Lower lobe of right lung (tissue), 2 donors: ENCODE measurements at regions not wholly inside any gene's neighbourhood (a gene's known extent, or its start where the extent isn't known, plus 50 kb on each side); places are given as distances from the start of the nearest gene placed in this dataset.

Experiments
- ATAC-seq, 2 donors: fragments of 200-7000 bp; cut with Tn5 transposase; one replicate each; pipeline ENCODE4 v1.9.1; 2020 to 2022; ENCODE audit warnings: mild to moderate bottlenecking in 2 of 2, moderate library complexity in 2 of 2
- DNase-seq: peaks from one replicate; pipeline ENCODE4 v3.0.0-alpha.2; 2020
- H3K27ac ChIP-seq: fragments of 200-600 bp; one replicate; pipeline ENCODE4 v1.8.0; 2022
- H3K27me3 ChIP-seq: fragments of 200-600 bp; one replicate; pipeline ENCODE4 v1.8.0; 2022; ENCODE audit warnings: low read depth
- H3K36me3 ChIP-seq: fragments of 200-600 bp; one replicate; pipeline ENCODE4 v1.8.0; 2022; ENCODE audit warnings: mild to moderate bottlenecking
- H3K4me1 ChIP-seq: fragments of 200-600 bp; one replicate; pipeline ENCODE4 v1.8.0; 2022
- H3K4me3 ChIP-seq: fragments of 200-600 bp; one replicate; pipeline ENCODE4 v1.8.0; 2022; ENCODE audit warnings: mild to moderate bottlenecking
- H3K9me3 ChIP-seq: fragments of 200-600 bp; one replicate; pipeline ENCODE4 v1.8.0; 2022
- intact Hi-C: fragments of 100-400 bp; cut with DNase I; formaldehyde crosslinking; loops from one replicate; pipeline ENCODE4 v1.11.0; 2022
- TF ChIP-seq, protein P1 (sequence below): fragments of 200-600 bp; IDR thresholded peaks from one replicate; pipeline ENCODE4 v1.8.0; 2022; ENCODE audit warnings: antibody characterized with exemption, mild to moderate bottlenecking
- donor health status: DM: no; HTN: yes; CAD: no; lungs with severe emphysema.

DNA sequence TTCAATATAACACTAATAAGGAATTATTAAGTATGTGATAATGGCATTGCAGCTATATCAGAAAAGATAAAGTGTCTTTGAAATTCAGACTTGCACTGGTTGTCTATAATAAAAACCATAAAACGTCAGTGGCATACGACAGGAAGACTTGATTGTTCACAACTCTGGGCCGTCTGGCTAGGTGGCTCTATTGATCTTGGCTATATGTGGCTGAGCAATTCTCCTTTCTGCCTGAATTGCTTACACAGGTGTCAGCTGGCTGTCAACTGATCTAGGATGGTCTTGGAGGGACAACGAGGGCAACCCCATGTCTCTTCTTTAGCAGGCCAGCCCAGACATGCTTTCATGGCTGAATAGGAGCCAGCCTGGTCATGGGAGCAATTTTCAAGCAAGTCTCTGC is 359.1 kb downstream of the QKI start:
- no peaks in the 10 kb centered on the region for H3K4me1 ChIP-seq
- DNase-seq = no peak
- no peaks in the 10 kb centered on the region for H3K36me3 ChIP-seq
- intact Hi-C loops = no loop called here
- H3K27me3 ChIP-seq = no peaks in the 10 kb centered on the region
- TF ChIP-seq, protein P1, sequence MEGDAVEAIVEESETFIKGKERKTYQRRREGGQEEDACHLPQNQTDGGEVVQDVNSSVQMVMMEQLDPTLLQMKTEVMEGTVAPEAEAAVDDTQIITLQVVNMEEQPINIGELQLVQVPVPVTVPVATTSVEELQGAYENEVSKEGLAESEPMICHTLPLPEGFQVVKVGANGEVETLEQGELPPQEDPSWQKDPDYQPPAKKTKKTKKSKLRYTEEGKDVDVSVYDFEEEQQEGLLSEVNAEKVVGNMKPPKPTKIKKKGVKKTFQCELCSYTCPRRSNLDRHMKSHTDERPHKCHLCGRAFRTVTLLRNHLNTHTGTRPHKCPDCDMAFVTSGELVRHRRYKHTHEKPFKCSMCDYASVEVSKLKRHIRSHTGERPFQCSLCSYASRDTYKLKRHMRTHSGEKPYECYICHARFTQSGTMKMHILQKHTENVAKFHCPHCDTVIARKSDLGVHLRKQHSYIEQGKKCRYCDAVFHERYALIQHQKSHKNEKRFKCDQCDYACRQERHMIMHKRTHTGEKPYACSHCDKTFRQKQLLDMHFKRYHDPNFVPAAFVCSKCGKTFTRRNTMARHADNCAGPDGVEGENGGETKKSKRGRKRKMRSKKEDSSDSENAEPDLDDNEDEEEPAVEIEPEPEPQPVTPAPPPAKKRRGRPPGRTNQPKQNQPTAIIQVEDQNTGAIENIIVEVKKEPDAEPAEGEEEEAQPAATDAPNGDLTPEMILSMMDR = no peak
- no peak overlapping the region for H3K27ac ChIP-seq
- ATAC-seq = no peak
- H3K9me3 ChIP-seq = no peaks in the 10 kb centered on the region
- H3K4me3 ChIP-seq = no peak overlapping the region

DNA sequence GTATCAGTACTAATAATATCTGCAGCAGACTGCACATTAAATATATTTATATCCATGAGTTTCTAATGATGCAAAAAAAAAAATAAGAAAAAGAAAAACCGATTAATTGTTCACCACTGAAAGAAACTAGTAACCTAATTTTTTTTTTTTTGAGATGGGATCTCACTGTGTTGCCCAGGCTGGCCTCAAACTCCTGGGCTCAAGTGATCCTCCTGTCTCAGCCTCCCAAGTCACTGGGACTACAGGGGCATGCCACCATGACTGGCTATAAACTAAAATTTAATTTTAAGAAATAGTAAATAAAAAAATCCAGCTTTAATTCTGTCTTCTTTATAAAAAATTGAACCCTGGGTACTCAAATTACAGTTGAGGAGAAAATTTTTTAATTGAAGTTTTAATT is 358.2 kb downstream of the QKI start:
- no peak for DNase-seq
- Histone ChIP-seq H3K4me3 (no peak overlapping the region), H3K36me3 (no peaks in the 10 kb centered on the region), H3K27ac (no peak overlapping the region), H3K27me3 (no peaks in the 10 kb centered on the region), H3K9me3 (no peaks in the 10 kb centered on the region), H3K4me1 (no peaks in the 10 kb centered on the region)
- intact Hi-C loops = no loop called here
- no peak for ATAC-seq
- TF ChIP-seq, protein P1 = no peak

DNA sequence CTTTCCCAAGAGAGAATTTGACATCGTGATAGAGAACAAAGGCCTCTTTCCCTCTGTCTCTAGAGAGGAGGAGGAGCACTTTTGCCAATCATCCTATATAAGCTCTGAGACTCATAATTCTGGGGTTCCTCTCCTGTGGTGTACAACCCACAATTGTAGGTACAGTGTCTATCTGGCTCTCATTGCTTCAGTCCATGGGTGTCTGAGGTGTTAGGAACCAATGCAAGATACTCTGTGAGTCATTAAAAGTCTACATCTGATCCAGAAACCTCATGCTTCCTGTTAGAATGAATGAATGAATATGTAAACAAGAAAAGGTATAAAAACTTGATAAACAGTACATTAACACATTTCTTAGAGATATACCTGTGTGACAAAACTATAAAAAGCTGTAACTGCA is 356.7 kb downstream of the QKI start:
- no peaks in the 10 kb centered on the region for H3K27me3 ChIP-seq
- H3K27ac ChIP-seq = no peak overlapping the region
- no peak for ATAC-seq
- DNase-seq = no peak
- no peak overlapping the region for H3K4me3 ChIP-seq
- intact Hi-C loops = no loop called here
- H3K4me1 ChIP-seq = no peaks in the 10 kb centered on the region
- TF ChIP-seq, protein P1 = no peak
- H3K9me3 ChIP-seq = no peaks in the 10 kb centered on the region
- no peaks in the 10 kb centered on the region for H3K36me3 ChIP-seq

DNA sequence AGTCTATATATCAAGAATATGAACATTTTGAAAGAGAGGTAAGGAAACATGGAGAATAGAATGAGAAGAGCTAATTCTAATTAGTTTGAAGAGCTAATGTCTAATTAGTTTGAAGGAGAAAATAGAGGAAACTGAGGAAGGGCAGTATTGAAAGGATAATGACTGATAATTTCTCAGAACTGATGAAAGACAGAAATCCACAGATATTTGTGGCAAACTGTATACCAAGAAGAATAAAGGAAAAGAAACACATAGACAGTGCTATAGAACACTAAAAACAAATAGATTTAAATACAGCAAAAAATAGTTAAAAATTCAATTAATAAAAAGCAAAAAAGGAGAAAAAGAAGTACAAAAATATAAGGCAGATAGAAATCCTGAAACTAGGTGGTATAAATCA is 354.4 kb downstream of the QKI start:
- TF ChIP-seq, protein P1 = no peak
- Histone ChIP-seq H3K27ac (no peak overlapping the region), H3K9me3 (no peaks in the 10 kb centered on the region), H3K36me3 (no peaks in the 10 kb centered on the region), H3K4me3 (no peak overlapping the region), H3K4me1 (no peaks in the 10 kb centered on the region), H3K27me3 (no peaks in the 10 kb centered on the region)
- intact Hi-C loops = no loop called here
- DNase-seq (no peak), ATAC-seq (no peak)

DNA sequence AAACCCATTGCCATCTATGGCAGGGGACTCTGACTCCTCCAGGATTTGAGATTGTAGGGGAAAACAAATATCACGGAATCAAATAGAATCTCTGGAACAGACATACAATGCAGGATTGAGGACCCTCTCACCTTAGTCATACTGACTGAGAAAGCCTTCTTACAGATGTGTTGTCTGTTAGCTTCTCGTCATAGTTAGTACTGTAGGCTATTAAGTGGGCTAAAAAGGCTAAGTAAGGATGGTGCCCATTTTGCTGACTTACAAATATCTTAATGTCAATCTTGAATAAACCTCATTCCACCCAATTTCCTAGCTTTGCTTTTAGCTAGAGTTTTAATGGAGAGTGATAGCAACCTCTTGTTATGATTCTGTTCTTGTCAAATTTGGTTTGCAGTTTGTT is 352.4 kb downstream of the QKI start:
- TF ChIP-seq, protein P1 = no peak
- H3K4me3 ChIP-seq = no peak overlapping the region
- no peaks in the 10 kb centered on the region for H3K9me3 ChIP-seq
- intact Hi-C loops = no loop called here
- no peaks in the 10 kb centered on the region for H3K27me3 ChIP-seq
- H3K27ac ChIP-seq = peak overlapping the region; percentile 51
- no peak for DNase-seq
- ATAC-seq = no peak
- H3K36me3 ChIP-seq = no peaks in the 10 kb centered on the region
- H3K4me1 ChIP-seq = no peaks in the 10 kb centered on the region

DNA sequence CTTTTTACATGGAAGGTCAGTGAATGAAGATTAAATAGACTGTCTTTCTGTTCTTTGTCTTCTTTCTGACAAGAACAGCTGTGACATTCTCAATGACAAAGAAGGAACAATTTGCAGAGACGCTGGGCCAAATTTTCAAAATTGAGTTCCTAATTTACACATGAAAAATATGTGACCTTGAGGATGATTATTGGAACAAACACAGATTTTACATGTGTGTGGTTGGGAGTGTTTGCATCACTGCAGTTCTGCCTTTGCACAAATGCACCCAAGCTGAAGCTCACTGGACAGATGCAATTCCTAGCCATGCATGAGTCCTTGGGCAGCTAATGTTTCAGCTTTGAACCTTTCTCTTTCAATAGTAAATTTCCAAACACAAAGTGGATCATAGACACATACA is 350.8 kb downstream of the QKI start:
- ATAC-seq = no peak
- H3K9me3 ChIP-seq = no peaks in the 10 kb centered on the region
- intact Hi-C loops = no loop called here

More for the DNA sequence above, 350.8 kb downstream of the QKI start:
- TF ChIP-seq, protein P1 = no peak
- Histone ChIP-seq H3K4me1 (no peaks in the 10 kb centered on the region), H3K27me3 (no peaks in the 10 kb centered on the region), H3K27ac (peak overlapping the region; percentile 51), H3K4me3 (no peak overlapping the region), H3K36me3 (no peaks in the 10 kb centered on the region)
- DNase-seq = no peak
